ENCODE measurements at regions not wholly inside any gene's neighbourhood (a gene's known extent, or its start where the extent isn't known, plus 50 kb on each side); places are given as distances from the start of the nearest gene placed in this dataset.
A peak's percentile ranks its signal among the peaks of the same experiment; 100 is the strongest.

DNA sequence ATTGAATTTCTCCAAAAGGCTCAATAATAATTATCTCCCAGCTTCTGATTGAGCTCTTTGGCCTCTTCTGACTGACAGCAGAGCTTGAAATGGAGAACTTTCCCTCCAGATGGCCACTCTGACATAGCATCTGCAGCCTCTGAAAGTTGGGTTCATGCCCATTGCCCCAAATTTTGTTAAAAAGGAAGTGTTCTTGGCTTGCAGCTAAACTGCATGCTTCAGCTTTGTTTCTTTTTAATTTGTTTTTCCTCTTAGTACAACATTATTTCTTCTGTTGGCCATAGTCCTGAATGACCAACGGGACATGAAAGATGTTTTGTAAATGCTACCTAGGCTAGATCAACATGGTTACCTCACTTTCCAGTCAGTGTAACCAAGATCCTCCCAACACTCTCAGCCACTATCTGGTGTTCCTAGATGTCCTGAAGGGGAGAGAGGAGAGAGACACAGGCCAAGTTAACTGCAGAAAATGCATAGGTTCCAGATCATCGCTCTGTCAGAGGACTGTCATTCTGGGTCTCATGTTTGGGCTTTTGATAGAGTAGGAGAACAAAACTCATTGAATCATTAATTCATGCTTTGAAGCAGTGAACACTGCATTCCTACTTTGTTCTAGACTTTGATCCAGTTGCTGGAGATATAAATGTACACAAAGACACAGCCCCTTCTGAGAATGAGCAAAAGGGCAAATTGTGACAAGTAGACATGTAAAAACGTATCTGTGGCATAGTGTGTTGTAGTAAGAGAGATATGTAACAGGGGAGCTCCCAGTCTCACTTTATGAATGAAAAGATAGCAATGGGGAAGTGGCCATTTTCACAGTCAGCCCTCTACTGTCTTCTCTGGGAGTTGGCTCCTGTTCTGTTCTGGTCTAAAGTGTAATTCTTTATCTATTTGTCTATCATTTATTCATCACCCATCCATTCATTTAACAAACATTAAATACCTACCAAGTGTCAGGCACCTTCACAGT, 156.2 kb downstream of the ZNF621 start:
- H3K9me3 ChIP-seq (ENCODE audit: insufficient read depth in 2 of 2, low read depth in 1 of 2, low read length in 1 of 2) = no peaks in the 10 kb centered on the region
- CTCF ChIA-PET (ENCODE audit: partially characterized antibody) = no interaction called here
- no peak for TF ChIP-seq KDM4A (IDR thresholded peaks at IDR 0.05; ENCODE audit: low read depth, low read length, severe bottlenecking)
- TF ChIP-seq TEAD4 (IDR thresholded peaks at IDR 0.05; ENCODE audit: low read depth, low read length) = no peak
- no peak for TF ChIP-seq TAF7 (optimal IDR thresholded peaks at IDR 0.05; ENCODE audit: borderline replicate concordance, low read depth, low read length)
- no peak for TF ChIP-seq ZNF274 (IDR thresholded peaks at IDR 0.05; ENCODE audit: borderline replicate concordance, extremely low read depth, low read length)
- no peak for TF ChIP-seq RBBP5 (IDR thresholded peaks at IDR 0.05; ENCODE audit: borderline replicate concordance, low read depth, low read length)
- TF ChIP-seq HDAC2 (IDR thresholded peaks at IDR 0.05; ENCODE audit: borderline replicate concordance in 1 of 2, low read depth in 2 of 2, low read length in 2 of 2) = no peak
- no peak for TF ChIP-seq GABPA (IDR thresholded peaks at IDR 0.05; ENCODE audit: borderline replicate concordance, insufficient read depth, low read length)
- TF ChIP-seq SIN3A (conservative IDR thresholded peaks at IDR 0.05 in 1 of 2, IDR thresholded peaks at IDR 0.05 in 1 of 2; ENCODE audit: low read depth in 1 of 2, low read length in 2 of 2) = no peak
- no peak for TF ChIP-seq CHD1 (IDR thresholded peaks at IDR 0.05; ENCODE audit: low read depth, low read length)
- no peak for TF ChIP-seq RAD21 (IDR thresholded peaks at IDR 0.05 in 1 of 2, conservative IDR thresholded peaks at IDR 0.05 in 1 of 2; ENCODE audit: low read depth in 2 of 2, low read length in 2 of 2)
- no peak for TF ChIP-seq POLR2AphosphoS5 (IDR thresholded peaks at IDR 0.05; ENCODE audit: low read depth, low read length)

More for the DNA sequence above, 156.2 kb downstream of the ZNF621 start:
- Histone ChIP-seq H3K4me2 (ENCODE audit: insufficient read depth in 1 of 2, low read depth in 2 of 2, low read length in 2 of 2) (no peak overlapping the region), H4K91ac (replicated peaks; ENCODE audit: insufficient read length, low read length) (peak overlapping the region; percentile 46), H3K23me2 (ENCODE audit: low read depth, low read length) (no peaks in the 10 kb centered on the region), H3K4me1 (replicated peaks in 1 of 4; ENCODE audit: control insufficient read depth in 3 of 4, insufficient read depth in 4 of 4, low read length in 3 of 4) (peaks cover 0 to 4% (median 1%) of the 10 kb centered on the region in 4 experiments; a peak in 4 of 7 replicates), H2AFZ (ENCODE audit: low read length) (0 out of 2 replicates have a peak overlapping the region, but pooled peaks have one; percentile 34), H3K79me1 (ENCODE audit: low read depth, low read length) (no peaks in the 10 kb centered on the region), H2BK12ac (ENCODE audit: low read depth, low read length) (no peak overlapping the region), H3K4ac (replicated peaks; ENCODE audit: insufficient read length, low read depth, low read length) (peak overlapping the region; percentile 81), H4K20me1 (replicated peaks in 1 of 2; ENCODE audit: control insufficient read depth in 1 of 2, insufficient read depth in 2 of 2, low read length in 2 of 2) (no peaks in the 10 kb centered on the region), H3K23ac (ENCODE audit: insufficient read length) (no peak overlapping the region), H3K27me3 (replicated peaks in 1 of 4; ENCODE audit: control insufficient read depth in 3 of 4, extremely low read depth in 1 of 4, insufficient read depth in 3 of 4, low read length in 3 of 4) (no peaks in the 10 kb centered on the region), H3K18ac (ENCODE audit: extremely low read depth, low read length) (no peak overlapping the region), H3K4me3 (ENCODE audit: extremely low read depth in 1 of 4, insufficient read depth in 2 of 4, low read depth in 3 of 4, low read length in 4 of 4) (no peak overlapping the region), H4K5ac (ENCODE audit: insufficient read length, low read depth, low read length) (no peak overlapping the region), H2BK20ac (ENCODE audit: low read length) (no peak overlapping the region), H2BK15ac (ENCODE audit: low read length) (no peak overlapping the region), H4K8ac (ENCODE audit: extremely low read depth, insufficient read depth, low read length) (no peak overlapping the region), H3K79me2 (ENCODE audit: control insufficient read depth in 1 of 2, insufficient read depth in 2 of 2, low read length in 2 of 2) (no peaks in the 10 kb centered on the region), H2BK120ac (replicated peaks; ENCODE audit: low read depth, low read length) (peak overlapping the region; percentile 69), H3K9ac (replicated peaks in 1 of 4; ENCODE audit: extremely low read depth in 1 of 4, low read depth in 3 of 4, low read length in 3 of 4) (no peak overlapping the region), H2AK5ac (ENCODE audit: low read depth, low read length) (no peak overlapping the region), H3K36me3 (ENCODE audit: control insufficient read depth in 2 of 4, insufficient read depth in 4 of 4, low read length in 3 of 4) (no peaks in the 10 kb centered on the region), H2BK5ac (ENCODE audit: low read depth, low read length) (no peak overlapping the region; the same call in 1 of the 2 replicates), H3K27ac (ENCODE audit: low read depth, low read length) (no peak overlapping the region), H3K56ac (replicated peaks; ENCODE audit: insufficient read length, low read depth, low read length) (no peak overlapping the region), H3K14ac (ENCODE audit: insufficient read length) (no peak overlapping the region)
- 98% methylated on average over 3 of the region's 3 CpGs; no CpG with 5 or more reads in 1 of the 2 experiments for WGBS, 2 experiments (ENCODE audit: extremely low coverage in 1 of 2, insufficient coverage in 1 of 2, insufficient read length in 1 of 2, insufficient replicate concordance in 2 of 2, low coverage in 1 of 2, low lambda C conversion rate in 2 of 2, missing lambda C conversion rate in 1 of 2)
- POLR2A ChIA-PET (ENCODE audit: partially characterized antibody) = no interaction called here
- DNase-seq (ENCODE audit: low read depth in 1 of 2, low spot score in 2 of 2) (no peak), FAIRE-seq (no peak)
